HCT116 (cell line): ENCODE measurements at regions not wholly inside any gene's neighbourhood (a gene's known extent, or its start where the extent isn't known, plus 50 kb on each side); places are given as distances from the start of the nearest gene placed in this dataset. TPM values are rescaled to one million over a fixed set of nuclear protein-coding genes. Genes with fewer than 3 reads are reported as not detected.

Experiments
- ATAC-seq: fragments of 200-7000 bp; cut with Tn5 transposase; 2 replicates; pipeline ENCODE4 v1.9.1; 2020; ENCODE audit warnings: mild to moderate bottlenecking, moderate library complexity
- BruUV-seq: library from RNA; stranded (reverse); fragments of 400-500 nt; replicated peaks from 2 replicates; lab custom pipeline; 2021; lab: Mats Ljungman, UMichigan
- CTCF ChIA-PET: fragments of 300-600 bp; sonication (Branson Sonifier 250); formaldehyde crosslinking; loops from one replicate; lab custom pipeline; 2021; ENCODE audit warnings: antibody characterized with exemption; lab: Charles Lee
- POLR2A ChIA-PET: fragments of 300-600, 350-600 bp; sonication (Branson Sonifier 250); formaldehyde crosslinking; loops from one replicate; lab custom pipeline; 2021; ENCODE audit warnings: antibody characterized with exemption; lab: Charles Lee
- RAD21 ChIA-PET, 2 experiments: fragments of 300-600 bp; sonication (Branson Sonifier 250); formaldehyde crosslinking; loops; one replicate each; lab custom pipeline; 2023; ENCODE audit warnings: low total read pairs in 2 of 2; ENCODE audit not compliant: uncharacterized antibody in 2 of 2, unreplicated experiment in 2 of 2, low non-redundant PET in 1 of 2; lab: Charles Lee
- DNase-seq: peaks from one replicate; pipeline ENCODE4 v3.0.0-alpha.2; 2010; ENCODE audit warnings: low read depth, low spot score
- H2AFZ ChIP-seq: fragments of 200-600 bp; shearing (Covaris generic), sonication (generic); 2 replicates; pipeline ENCODE4 v1.6.1; 2017; ENCODE audit warnings: low read depth, mixed run types, mixed read lengths, antibody characterized with exemption, low read length; ENCODE audit not compliant: poor library complexity, severe bottlenecking
- H3K27ac ChIP-seq: 2 replicates; pipeline ENCODE4 v1.5.1; 2012; ENCODE audit warnings: low read depth, low read length
- H3K27me3 ChIP-seq: fragments of 200-600 bp; sonication (generic); 2 replicates; pipeline ENCODE4 v1.6.1; 2016; ENCODE audit warnings: mixed run types, low read length, mixed read lengths; ENCODE audit not compliant: insufficient read depth
- H3K36me3 ChIP-seq, 2 experiments: fragments of 200-500 bp in 1 of 2; fragments of 200-600 bp in 1 of 2; sonication (Bioruptor generic) in 1 of 2; sonication (generic) in 1 of 2; 2 replicates each; pipeline versions ENCODE4 v1.5.1 to v1.6.1; 2014 to 2016; ENCODE audit warnings: low read length in 2 of 2, inconsistent platforms in 1 of 2, mixed read lengths in 1 of 2, mixed run types in 1 of 2; ENCODE audit not compliant: insufficient read depth in 2 of 2, control insufficient read depth in 1 of 2
- H3K4me1 ChIP-seq, 2 experiments: fragments of 200-600 bp in 1 of 2; sonication (generic) in 1 of 2; 2 replicates each; pipeline versions ENCODE4 v1.5.1 to v1.6.1; 2012 to 2017; ENCODE audit warnings: low read length in 2 of 2, inconsistent platforms in 1 of 2, mild to moderate bottlenecking in 1 of 2, mixed read lengths in 1 of 2, mixed run types in 1 of 2, moderate library complexity in 1 of 2; ENCODE audit not compliant: insufficient read depth in 2 of 2, control insufficient read depth in 1 of 2
- H3K4me2 ChIP-seq: fragments of 200-600 bp; sonication (generic); 2 replicates; pipeline ENCODE4 v1.6.1; 2017; ENCODE audit warnings: mixed run types, low read length, mixed read lengths
- H3K4me3 ChIP-seq, 2 experiments: fragments of 200-600 bp in 1 of 2; sonication (generic) in 1 of 2; replicated peaks in 1 of 2; 2 replicates each; pipeline ENCODE4 v1.5.1; 2011 to 2016; ENCODE audit warnings: low read length in 2 of 2, control low read depth in 1 of 2, low read depth in 1 of 2, mild to moderate bottlenecking in 1 of 2, mixed read lengths in 1 of 2, mixed run types in 1 of 2
- H3K79me2 ChIP-seq: fragments of 200-600 bp; sonication (generic); 2 replicates; pipeline ENCODE4 v1.6.1; 2017; ENCODE audit warnings: mild to moderate bottlenecking, mixed run types, low read length, moderate library complexity, mixed read lengths; ENCODE audit not compliant: insufficient read depth
- H3K9ac ChIP-seq: fragments of 200-600 bp; sonication (generic); 2 replicates; pipeline ENCODE4 v1.6.1; 2016; ENCODE audit warnings: low read length, mixed read lengths
- H3K9me2 ChIP-seq: fragments of 200-600 bp; sonication (generic), shearing (Covaris generic); 2 replicates; pipeline ENCODE4 v1.6.1; 2017; ENCODE audit warnings: mixed run types, mild to moderate bottlenecking, moderate library complexity; ENCODE audit not compliant: insufficient read depth
- H3K9me3 ChIP-seq, 2 experiments: fragments of 200-500 bp in 1 of 2; fragments of 200-600 bp in 1 of 2; sonication (Bioruptor generic) in 1 of 2; sonication (generic) in 1 of 2; 2 replicates each; pipeline ENCODE4 v1.6.1; 2014 to 2017; ENCODE audit warnings: low read length in 2 of 2, mixed read lengths in 2 of 2, inconsistent platforms in 1 of 2, low read depth in 1 of 2, mild to moderate bottlenecking in 1 of 2, mixed run types in 1 of 2, moderate library complexity in 1 of 2; ENCODE audit not compliant: control insufficient read depth in 1 of 2, insufficient read depth in 1 of 2
- H4K20me1 ChIP-seq: fragments of 200-600 bp; sonication (generic), shearing (Covaris generic); 2 replicates; pipeline ENCODE4 v1.6.1; 2017; ENCODE audit warnings: mixed run types, mild to moderate bottlenecking, moderate library complexity; ENCODE audit not compliant: insufficient read depth
- CEBPB ChIP-seq: IDR thresholded peaks from 2 replicates; pipeline ENCODE4 v1.6.1; 2012; ENCODE audit warnings: low read depth
- CTCF ChIP-seq, 3 experiments: fragments of 200-600 bp in 1 of 3; sonication (generic) in 1 of 3; IDR thresholded peaks in 2 of 3; conservative IDR thresholded peaks in 1 of 3; 2 replicates each; pipeline ENCODE4 v1.5.1; 2012 to 2017; ENCODE audit warnings: low read depth in 2 of 3, low read length in 2 of 3, antibody characterized with exemption in 1 of 3, borderline replicate concordance in 1 of 3, control low read depth in 1 of 3, mild to moderate bottlenecking in 1 of 3, mixed read lengths in 1 of 3, mixed run types in 1 of 3, moderate library complexity in 1 of 3; ENCODE audit not compliant: insufficient read depth in 1 of 3
- EZH2 ChIP-seq: fragments of 200-600 bp; sonication (generic); IDR thresholded peaks from 2 replicates; pipeline ENCODE4 v1.6.1; 2017; ENCODE audit warnings: antibody characterized with exemption, mixed run types
- JUND ChIP-seq: IDR thresholded peaks from 2 replicates; pipeline ENCODE4 v1.6.1; 2012
- SP1 ChIP-seq: IDR thresholded peaks from 2 replicates; pipeline ENCODE4 v1.6.1; 2012; ENCODE audit warnings: low read depth
- SRF ChIP-seq: IDR thresholded peaks from 2 replicates; pipeline ENCODE4 v1.6.1; 2012; ENCODE audit warnings: low read depth
- intact Hi-C: fragments of 100-400 bp; cut with micrococcal nuclease; formaldehyde crosslinking; loops from 2 replicates; pipeline ENCODE4 v1.10.0; 2022
- microRNA-seq: library from miRNA; unstranded; fragments of <30 nt; microRNA quantifications from one replicate; pipeline ENCODE4, GENCODE V29; 2016; ENCODE audit warnings: borderline number of aligned reads

- POLR2A ChIA-PET: no interaction called here
- RAD21 ChIA-PET: no interaction called here
- ATAC-seq: no peak
Observed at GRCh38 chr12:47286676-47287075, 206.9 kb upstream of the AMIGO2 start.

More at GRCh38 chr12:47286676-47287075, 206.9 kb upstream of the AMIGO2 start:
- no peak overlapping the region for H3K9ac ChIP-seq
- no TSS peak for BruUV-seq
- 0 out of 4 replicates have a peak, but pooled peaks cover 0 to 1% of the 10 kb centered on the region in 2 experiments for H3K4me1 ChIP-seq
- no peak overlapping the region for H3K27ac ChIP-seq
- H3K27me3 ChIP-seq: no peaks in the 10 kb centered on the region
- H3K4me3 ChIP-seq: no peak overlapping the region
- H2AFZ ChIP-seq: peak overlapping the region; percentile 22
- intact Hi-C loops: no loop called here
- no peaks in the 10 kb centered on the region for H3K79me2 ChIP-seq
- CTCF ChIA-PET: no interaction called here
- no peaks in the 10 kb centered on the region for H3K9me2 ChIP-seq
- no peak overlapping the region for H3K4me2 ChIP-seq
- DNase-seq: no peak
- H4K20me1 ChIP-seq: no peaks in the 10 kb centered on the region
- H3K9me3 ChIP-seq: no peaks in the 10 kb centered on the region
- no peaks in the 10 kb centered on the region for H3K36me3 ChIP-seq
- TF ChIP-seq CTCF (IDR thresholded peaks at IDR 0.05 in 2 of 3, conservative IDR thresholded peaks at IDR 0.05 in 1 of 3; ENCODE audit: borderline replicate concordance in 1 of 3, insufficient read depth in 1 of 3, low read depth in 2 of 3, low read length in 2 of 3): no peak
- no peak for TF ChIP-seq SRF
- no peak for TF ChIP-seq EZH2
- no peak for TF ChIP-seq JUND
- TF ChIP-seq CEBPB: no peak
- TF ChIP-seq SP1: no peak
- TF ChIP-seq, all 23 proteins: peak for 0

Small RNAs in the stretch of these regions (microRNA-seq; reads per million reads assigned to microRNA genes)
- gene MIR4494: not detected
